Endothelial cell of umbilical vein (primary cell): ENCODE measurements at regions not wholly inside any gene's neighbourhood (a gene's known extent, or its start where the extent isn't known, plus 50 kb on each side); places are given as distances from the start of the nearest gene placed in this dataset.

ENCODE experiments used
- BruUV-seq: library from RNA; stranded (reverse); fragments of 400-500 nt; replicated peaks from 2 replicates; lab custom pipeline; 2021; lab: Mats Ljungman, UMichigan
- CTCF ChIA-PET: fragments of 300-600, 350-600 bp; sonication (Branson Sonifier 250); formaldehyde crosslinking; loops from one replicate; lab custom pipeline; 2021; ENCODE audit warnings: antibody characterized with exemption, inconsistent platforms; lab: Charles Lee
- POLR2A ChIA-PET: fragments of 300-600, 350-600 bp; sonication (Branson Sonifier 250); formaldehyde crosslinking; loops from one replicate; lab custom pipeline; 2021; ENCODE audit warnings: antibody characterized with exemption, inconsistent platforms; lab: Charles Lee
- DNase-seq: peaks from one replicate; pipeline ENCODE4 v3.0.0-alpha.2; 2011; ENCODE audit warnings: low read depth, low spot score
- FAIRE-seq: peaks from 2 replicates; lab custom pipeline; 2011; peaks lifted over from hg19 to GRCh38; lab: Jason Lieb, UNC
- H2AFZ ChIP-seq: 2 replicates; pipeline ENCODE4 v1.6.0; 2012; ENCODE audit warnings: low read depth, low read length, control low read depth, inconsistent platforms
- H3K27ac ChIP-seq: 2 replicates; pipeline ENCODE4 v1.5.1; 2011; ENCODE audit warnings: low read depth, mild to moderate bottlenecking, control low read depth, low read length, moderate library complexity; ENCODE audit not compliant: insufficient read depth
- H3K27me3 ChIP-seq, 2 experiments: 2 replicates each; pipeline versions ENCODE4 v1.6.0 to v1.6.1; 2011; ENCODE audit warnings: low read length in 2 of 2, mixed read lengths in 1 of 2; ENCODE audit not compliant: control insufficient read depth in 2 of 2, insufficient read depth in 2 of 2
- H3K36me3 ChIP-seq, 2 experiments: 2 replicates in 1 of 2; 3 replicates in 1 of 2; pipeline ENCODE4 v1.5.1; 2011; ENCODE audit warnings: low read length in 2 of 2, mild to moderate bottlenecking in 1 of 2, moderate library complexity in 1 of 2; ENCODE audit not compliant: control insufficient read depth in 2 of 2, insufficient read depth in 2 of 2; ENCODE audit errors: extremely low read depth in 1 of 2
- H3K4me1 ChIP-seq: 3 replicates; pipeline ENCODE4 v1.5.1; 2011; ENCODE audit warnings: mild to moderate bottlenecking, low read length; ENCODE audit not compliant: control insufficient read depth, insufficient read depth; ENCODE audit errors: extremely low read depth
- H3K4me2 ChIP-seq: 2 replicates; pipeline ENCODE4 v1.6.1; 2011; ENCODE audit warnings: low read length, control low read depth, mixed read lengths; ENCODE audit not compliant: insufficient read depth
- H3K4me3 ChIP-seq, 3 experiments: fragments of 200-600 bp in 1 of 3; sonication (generic), shearing (Covaris generic) in 1 of 3; replicated peaks in 1 of 3; 2 replicates each; pipeline ENCODE4 v1.5.1; 2011 to 2016; ENCODE audit warnings: control low read depth in 3 of 3, low read length in 3 of 3, mild to moderate bottlenecking in 2 of 3, inconsistent platforms in 1 of 3, low read depth in 1 of 3, moderate library complexity in 1 of 3; ENCODE audit not compliant: insufficient read depth in 1 of 3
- H3K79me2 ChIP-seq: 2 replicates; pipeline ENCODE4 v1.6.0; 2012; ENCODE audit warnings: low read length, inconsistent platforms; ENCODE audit not compliant: control insufficient read depth, insufficient read depth
- H3K9ac ChIP-seq: replicated peaks from 2 replicates; pipeline ENCODE3; 2011; ENCODE audit warnings: low read length, control low read depth; ENCODE audit not compliant: insufficient read depth; ENCODE audit errors: extremely low read depth
- H3K9me1 ChIP-seq: replicated peaks from 3 replicates; pipeline ENCODE4 v1.6.0; 2011; ENCODE audit warnings: mild to moderate bottlenecking, low read length; ENCODE audit not compliant: control insufficient read depth, insufficient read depth; ENCODE audit errors: extremely low read depth
- H3K9me3 ChIP-seq: replicated peaks from 2 replicates; pipeline ENCODE4 v1.5.1; 2012; ENCODE audit warnings: low read length, inconsistent platforms; ENCODE audit not compliant: control insufficient read depth, insufficient read depth
- H4K20me1 ChIP-seq: replicated peaks from 2 replicates; pipeline ENCODE3; 2011; ENCODE audit warnings: mild to moderate bottlenecking, low read length; ENCODE audit not compliant: control insufficient read depth, insufficient read depth; ENCODE audit errors: extremely low read depth
- EZH2 ChIP-seq: IDR thresholded peaks from 2 replicates; pipeline ENCODE4 v1.6.1; 2012; ENCODE audit warnings: borderline replicate concordance, low read depth, mild to moderate bottlenecking, moderate library complexity, low read length, inconsistent platforms; ENCODE audit not compliant: severe bottlenecking
- FOS ChIP-seq: IDR thresholded peaks from 2 replicates; pipeline ENCODE4 v1.6.1; 2011; ENCODE audit warnings: mild to moderate bottlenecking, low read length, moderate library complexity, borderline replicate concordance; ENCODE audit not compliant: insufficient read depth
- GATA2 ChIP-seq: IDR thresholded peaks from 2 replicates; pipeline ENCODE4 v1.7.0; 2011; ENCODE audit warnings: low read depth, mild to moderate bottlenecking, moderate library complexity, mixed read lengths, low read length; ENCODE audit not compliant: insufficient read length, insufficient read depth
- JUN ChIP-seq: IDR thresholded peaks from 2 replicates; pipeline ENCODE4 v1.6.1; 2011; ENCODE audit warnings: borderline replicate concordance, low read depth; ENCODE audit not compliant: insufficient read length, insufficient read depth
- MYC ChIP-seq: IDR thresholded peaks from one replicate; pipeline ENCODE4 v1.6.1; 2011; ENCODE audit warnings: mild to moderate bottlenecking, low read depth, low read length
- POLR2A ChIP-seq: IDR thresholded peaks from 2 replicates; pipeline ENCODE4 v1.6.1; 2012; ENCODE audit warnings: low read depth, mild to moderate bottlenecking, control low read depth, low read length
- POLR2AphosphoS5 ChIP-seq: IDR thresholded peaks from 2 replicates; pipeline ENCODE4 v1.6.1; 2012; ENCODE audit warnings: low read depth, mild to moderate bottlenecking, control low read depth, low read length, moderate library complexity; ENCODE audit not compliant: insufficient read depth
- dilution Hi-C: fragments of 300-500 bp; cut with MboI; formaldehyde crosslinking; loops from one replicate; pipeline ENCODE4 v1.15.0; 2019; ENCODE audit warnings: low sequenced_read_pairs; ENCODE audit not compliant: extremely low pct_ligation_motif_present
- intact Hi-C: fragments of 100-400 bp; cut with micrococcal nuclease; formaldehyde crosslinking; loops from one replicate; pipeline ENCODE4 v1.10.0; 2022
- TF ChIP-seq, protein P1 (sequence below), 2 donors: IDR thresholded peaks; 1 replicate in 1 of 2; 2 replicates in 1 of 2; pipeline ENCODE4 v1.5.1; 2011; ENCODE audit warnings: low read length in 2 of 2, mild to moderate bottlenecking in 2 of 2, moderate library complexity in 2 of 2, control low read depth in 1 of 2, inconsistent platforms in 1 of 2, low read depth in 1 of 2; ENCODE audit not compliant: insufficient read depth in 1 of 2; ENCODE audit errors: extremely low read depth in 1 of 2
- TF ChIP-seq, protein P2 (sequence below): IDR thresholded peaks from 2 replicates; pipeline ENCODE4 v1.6.1; 2011; ENCODE audit not compliant: insufficient read depth, insufficient read length

DNA sequence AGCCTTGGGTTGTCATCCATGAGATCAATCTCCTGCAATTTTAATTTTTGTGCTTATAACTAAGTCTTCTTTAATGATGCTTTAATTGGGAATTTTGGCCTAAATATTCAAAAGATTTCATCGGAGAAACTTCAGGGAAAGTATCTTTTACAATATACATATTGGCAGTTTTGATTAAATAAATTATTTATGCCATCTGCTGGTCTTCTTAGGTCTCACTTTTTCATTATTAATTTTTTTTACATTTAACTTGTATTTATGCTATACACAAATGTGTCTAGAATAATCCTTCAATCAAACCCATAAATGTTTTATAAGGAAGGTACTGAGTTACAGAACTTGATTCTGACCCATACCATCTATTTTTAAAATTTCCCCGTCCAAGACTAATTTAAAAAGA lies 95.1 kb upstream of the XPO1 start:
- H3K4me2 ChIP-seq: no peak overlapping the region
- H3K36me3 ChIP-seq: no peaks in the 10 kb centered on the region
- H3K9me1 ChIP-seq: no peaks in the 10 kb centered on the region
- FAIRE-seq: no peak
- TF ChIP-seq, protein P1, sequence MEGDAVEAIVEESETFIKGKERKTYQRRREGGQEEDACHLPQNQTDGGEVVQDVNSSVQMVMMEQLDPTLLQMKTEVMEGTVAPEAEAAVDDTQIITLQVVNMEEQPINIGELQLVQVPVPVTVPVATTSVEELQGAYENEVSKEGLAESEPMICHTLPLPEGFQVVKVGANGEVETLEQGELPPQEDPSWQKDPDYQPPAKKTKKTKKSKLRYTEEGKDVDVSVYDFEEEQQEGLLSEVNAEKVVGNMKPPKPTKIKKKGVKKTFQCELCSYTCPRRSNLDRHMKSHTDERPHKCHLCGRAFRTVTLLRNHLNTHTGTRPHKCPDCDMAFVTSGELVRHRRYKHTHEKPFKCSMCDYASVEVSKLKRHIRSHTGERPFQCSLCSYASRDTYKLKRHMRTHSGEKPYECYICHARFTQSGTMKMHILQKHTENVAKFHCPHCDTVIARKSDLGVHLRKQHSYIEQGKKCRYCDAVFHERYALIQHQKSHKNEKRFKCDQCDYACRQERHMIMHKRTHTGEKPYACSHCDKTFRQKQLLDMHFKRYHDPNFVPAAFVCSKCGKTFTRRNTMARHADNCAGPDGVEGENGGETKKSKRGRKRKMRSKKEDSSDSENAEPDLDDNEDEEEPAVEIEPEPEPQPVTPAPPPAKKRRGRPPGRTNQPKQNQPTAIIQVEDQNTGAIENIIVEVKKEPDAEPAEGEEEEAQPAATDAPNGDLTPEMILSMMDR (IDR thresholded peaks at IDR 0.05; ENCODE audit: extremely low read depth in 1 of 2, insufficient read depth in 1 of 2, low read depth in 1 of 2, low read length in 2 of 2): no peak
- TF ChIP-seq JUN (no peak), MYC (no peak), POLR2A (no peak), POLR2AphosphoS5 (no peak), GATA2 (no peak), EZH2 (no peak), FOS (no peak)
- TF ChIP-seq, protein P2, sequence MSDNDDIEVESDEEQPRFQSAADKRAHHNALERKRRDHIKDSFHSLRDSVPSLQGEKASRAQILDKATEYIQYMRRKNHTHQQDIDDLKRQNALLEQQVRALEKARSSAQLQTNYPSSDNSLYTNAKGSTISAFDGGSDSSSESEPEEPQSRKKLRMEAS: no peak
- H3K4me3 ChIP-seq: no peak overlapping the region
- no peaks in the 10 kb centered on the region for H3K9me3 ChIP-seq
- no TSS peak for BruUV-seq
- H3K9ac ChIP-seq: no peak overlapping the region
- H3K79me2 ChIP-seq: no peaks in the 10 kb centered on the region
- no peak overlapping the region for H3K27ac ChIP-seq
- peak; percentile 18 for DNase-seq
- POLR2A ChIA-PET: interaction anchor here (0.6 kb wide), 1 partner anchor 364 kb away, joined by 5 read pairs; no protein-coding TSS in a partner anchor
- dilution Hi-C loops: no loop called here
- peaks cover 4% of the 10 kb centered on the region for H3K4me1 ChIP-seq
- no peak overlapping the region for H2AFZ ChIP-seq
- H3K27me3 ChIP-seq: peaks cover 0 to 3% of the 10 kb centered on the region in 2 experiments
- no peaks in the 10 kb centered on the region for H4K20me1 ChIP-seq
- intact Hi-C loops: loop anchor here (5.0 to 10.0 kb wide), 2 partner anchors 96 to 498 kb away; partner anchors contain the start of gene XPO1
- CTCF ChIA-PET: interaction anchor here (1.7 to 5.5 kb wide), 2 partner anchors 95 to 498 kb away, joined by 4 to 56 read pairs; partner anchors contain the start of gene XPO1
